ENCODE measurements at regions not wholly inside any gene's neighbourhood (a gene's known extent, or its start where the extent isn't known, plus 50 kb on each side); places are given as distances from the start of the nearest gene placed in this dataset.

DNA sequence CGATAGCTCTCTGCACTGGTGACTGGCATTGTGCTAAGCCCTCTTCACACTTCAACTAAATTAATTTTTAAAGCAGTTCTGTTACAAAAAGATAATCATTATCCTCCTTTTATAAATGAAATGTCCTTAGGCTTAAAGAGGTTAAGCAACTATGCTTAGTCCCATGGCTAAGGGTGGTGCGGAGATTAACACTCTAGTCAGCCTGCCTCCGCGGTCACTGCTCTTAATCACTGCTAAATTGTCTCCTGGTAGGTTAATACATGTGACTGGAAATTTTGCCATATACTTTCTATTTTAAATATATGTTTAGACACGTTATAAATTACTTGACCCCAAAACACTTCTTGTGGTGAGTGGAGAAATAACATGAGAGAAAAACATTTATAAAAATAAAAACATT lies 473.7 kb downstream of the CENPC start:
- Histone ChIP-seq H3K4me3 (no peak overlapping the region), H2AFZ (no peak overlapping the region), H3K27me3 (replicated peaks; ENCODE audit: insufficient read depth) (no peaks in the 10 kb centered on the region), H3K9me2 (ENCODE audit: insufficient read depth) (no peaks in the 10 kb centered on the region), H3K4me1 (ENCODE audit: insufficient read depth) (no peaks in the 10 kb centered on the region), H4K20me1 (ENCODE audit: insufficient read depth) (no peaks in the 10 kb centered on the region), H3K36me3 (ENCODE audit: low read depth) (no peaks in the 10 kb centered on the region), H3K79me2 (ENCODE audit: insufficient read depth) (no peaks in the 10 kb centered on the region), H3K9ac (no peak overlapping the region), H3K4me2 (ENCODE audit: unreplicated experiment) (no peak overlapping the region), H3K27ac (no peak overlapping the region), H3F3A (ENCODE audit: insufficient read depth) (no peaks in the 10 kb centered on the region), H3K9me3 (ENCODE audit: low read depth) (no peaks in the 10 kb centered on the region)
- 47 to 48% methylated on average over 5 of the region's 5 CpGs for WGBS, 2 experiments (ENCODE audit: low coverage in 1 of 2, low lambda C conversion rate in 2 of 2, missing lambda C conversion rate in 2 of 2)
- in situ Hi-C loops (cut with MboI): loop anchor here (25.0 kb wide), 1 partner anchor 109 kb away; no protein-coding TSS in a partner anchor
- no peak for TF ChIP-seq EZH2phosphoT487 (IDR thresholded peaks at IDR 0.05; ENCODE audit: insufficient read depth, low read depth)
- TF ChIP-seq EZH2 (IDR thresholded peaks at IDR 0.05; ENCODE audit: insufficient read depth, poor library complexity, severe bottlenecking): no peak
- DNase-seq: no peak

DNA sequence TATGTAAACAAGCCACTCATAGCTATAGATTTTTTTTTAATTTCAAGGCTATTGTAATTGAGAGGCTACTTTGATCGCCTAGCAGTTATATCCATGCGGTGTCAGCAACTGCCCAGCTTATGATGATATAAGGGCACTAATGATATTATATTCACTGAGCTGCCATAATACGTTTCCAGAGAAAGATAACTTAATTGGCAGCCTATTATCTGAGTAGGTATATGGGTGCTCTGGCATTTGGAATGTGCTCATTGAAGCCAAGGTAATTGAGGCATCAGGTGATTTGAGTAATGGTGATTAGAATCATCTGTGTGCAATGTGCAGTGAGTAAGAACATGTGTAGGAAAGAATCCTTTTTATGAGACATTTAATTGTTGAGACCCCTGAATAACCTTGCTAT lies 490.0 kb downstream of the CENPC start:
- Histone ChIP-seq H3K36me3 (ENCODE audit: low read depth) (no peaks in the 10 kb centered on the region), H3K79me2 (ENCODE audit: insufficient read depth) (no peaks in the 10 kb centered on the region), H3K4me3 (no peak overlapping the region), H4K20me1 (ENCODE audit: insufficient read depth) (no peaks in the 10 kb centered on the region), H2AFZ (no peak overlapping the region), H3K4me2 (ENCODE audit: unreplicated experiment) (no peak overlapping the region), H3F3A (ENCODE audit: insufficient read depth) (no peaks in the 10 kb centered on the region), H3K9me3 (ENCODE audit: low read depth) (no peaks in the 10 kb centered on the region), H3K27me3 (replicated peaks; ENCODE audit: insufficient read depth) (no peaks in the 10 kb centered on the region), H3K4me1 (ENCODE audit: insufficient read depth) (no peaks in the 10 kb centered on the region), H3K9me2 (ENCODE audit: insufficient read depth) (no peaks in the 10 kb centered on the region), H3K27ac (no peak overlapping the region), H3K9ac (no peak overlapping the region)
- DNase-seq: no peak
- no peak for TF ChIP-seq EZH2 (IDR thresholded peaks at IDR 0.05; ENCODE audit: insufficient read depth, poor library complexity, severe bottlenecking)
- TF ChIP-seq EZH2phosphoT487 (IDR thresholded peaks at IDR 0.05; ENCODE audit: insufficient read depth, low read depth): no peak
- in situ Hi-C loops (cut with MboI): loop anchor here (25.0 kb wide), 1 partner anchor 93 kb away; no protein-coding TSS in a partner anchor
- whole genome bisulfite sequencing, 2 experiments (ENCODE audit: low coverage in 1 of 2, low lambda C conversion rate in 2 of 2, missing lambda C conversion rate in 2 of 2): 21 to 32% methylated on average over 3 of the region's 3 CpGs

DNA sequence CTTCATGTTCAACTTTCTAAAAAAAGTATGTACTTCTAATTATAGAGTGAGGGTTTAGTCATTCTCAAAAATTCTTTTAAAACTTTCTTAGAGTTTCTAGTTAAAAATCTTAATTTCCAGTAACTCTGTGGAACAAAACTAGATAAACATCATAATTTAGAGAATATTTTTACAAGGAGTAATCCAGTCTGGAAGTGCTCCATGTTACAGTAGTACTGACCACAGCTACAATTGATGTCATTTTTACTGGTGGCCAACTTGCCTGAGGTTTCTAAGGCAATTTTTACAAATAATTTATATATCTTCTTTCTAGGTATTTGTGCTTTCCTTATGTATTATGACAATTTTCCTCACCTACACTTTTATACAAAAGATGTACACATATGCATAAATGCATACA lies 490.4 kb downstream of the CENPC start:
- Histone ChIP-seq H3K27ac (no peak overlapping the region), H2AFZ (no peak overlapping the region), H3K36me3 (ENCODE audit: low read depth) (no peaks in the 10 kb centered on the region), H4K20me1 (ENCODE audit: insufficient read depth) (no peaks in the 10 kb centered on the region), H3K4me3 (no peak overlapping the region), H3K9me3 (ENCODE audit: low read depth) (no peaks in the 10 kb centered on the region), H3K9ac (no peak overlapping the region), H3K4me2 (ENCODE audit: unreplicated experiment) (no peak overlapping the region), H3F3A (ENCODE audit: insufficient read depth) (no peaks in the 10 kb centered on the region), H3K79me2 (ENCODE audit: insufficient read depth) (no peaks in the 10 kb centered on the region), H3K4me1 (ENCODE audit: insufficient read depth) (no peaks in the 10 kb centered on the region), H3K9me2 (ENCODE audit: insufficient read depth) (no peaks in the 10 kb centered on the region), H3K27me3 (replicated peaks; ENCODE audit: insufficient read depth) (no peaks in the 10 kb centered on the region)
- no peak for DNase-seq
- TF ChIP-seq EZH2phosphoT487 (IDR thresholded peaks at IDR 0.05; ENCODE audit: insufficient read depth, low read depth) (no peak), EZH2 (IDR thresholded peaks at IDR 0.05; ENCODE audit: insufficient read depth, poor library complexity, severe bottlenecking) (no peak)
- in situ Hi-C loops (cut with MboI): loop anchor here (25.0 kb wide), 1 partner anchor 93 kb away; no protein-coding TSS in a partner anchor

DNA sequence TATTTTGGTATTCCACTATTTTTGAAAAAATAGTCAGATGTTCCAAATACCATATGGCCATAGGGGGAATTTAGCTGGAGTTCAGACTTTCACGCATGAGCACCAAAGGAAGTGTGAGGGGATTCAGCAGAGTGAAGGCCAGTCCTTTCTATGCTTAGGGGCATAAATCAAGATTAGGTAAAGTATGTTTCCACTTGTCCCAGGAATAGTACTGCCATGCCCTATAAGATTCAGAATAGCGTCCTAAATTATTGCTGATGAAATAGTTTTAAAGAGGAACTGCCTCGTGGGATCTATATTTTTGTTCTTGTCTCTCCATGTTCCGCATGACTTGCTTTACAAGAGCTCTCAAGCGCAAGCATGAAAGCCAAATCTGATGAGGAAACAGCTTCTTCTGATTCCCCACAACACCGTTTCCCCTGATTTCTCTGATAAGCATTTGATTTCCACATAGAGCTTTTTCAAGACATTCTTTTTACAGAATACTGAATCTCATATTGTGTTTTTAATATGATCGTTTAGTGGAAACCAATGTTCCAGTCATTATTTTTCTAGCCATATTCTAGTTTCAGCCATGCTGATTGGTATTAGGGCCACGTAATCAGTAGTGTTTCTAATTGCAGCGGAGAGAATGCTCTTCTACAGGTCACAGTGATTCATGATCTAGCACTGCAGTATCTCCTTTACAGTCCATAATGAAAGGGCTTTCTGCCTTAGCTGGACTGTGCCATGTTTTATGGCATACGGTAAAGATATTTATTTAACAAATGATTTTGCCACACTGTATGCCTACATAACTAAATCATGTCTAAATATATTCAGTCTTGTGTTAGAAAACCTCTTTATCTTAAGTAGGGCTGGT lies 492.3 kb downstream of the CENPC start:
- WGBS, 2 experiments (ENCODE audit: low coverage in 1 of 2, low lambda C conversion rate in 2 of 2, missing lambda C conversion rate in 2 of 2): 24 to 31% methylated on average over 10 of the region's 10 CpGs
- in situ Hi-C loops (cut with MboI): loop anchor here (25.0 kb wide), 1 partner anchor 91 kb away; no protein-coding TSS in a partner anchor
- no peak overlapping the region for H3K4me2 ChIP-seq (ENCODE audit: unreplicated experiment)

More for the DNA sequence above, 492.3 kb downstream of the CENPC start:
- H3F3A ChIP-seq (ENCODE audit: insufficient read depth): no peaks in the 10 kb centered on the region
- H3K9me3 ChIP-seq (ENCODE audit: low read depth): no peaks in the 10 kb centered on the region
- TF ChIP-seq EZH2 (IDR thresholded peaks at IDR 0.05; ENCODE audit: insufficient read depth, poor library complexity, severe bottlenecking) (no peak), EZH2phosphoT487 (IDR thresholded peaks at IDR 0.05; ENCODE audit: insufficient read depth, low read depth) (no peak)
- H3K4me3 ChIP-seq: no peak overlapping the region
- H3K4me1 ChIP-seq (ENCODE audit: insufficient read depth): no peaks in the 10 kb centered on the region
- H3K79me2 ChIP-seq (ENCODE audit: insufficient read depth): no peaks in the 10 kb centered on the region
- no peaks in the 10 kb centered on the region for H3K36me3 ChIP-seq (ENCODE audit: low read depth)
- H3K9ac ChIP-seq: no peak overlapping the region
- no peaks in the 10 kb centered on the region for H3K27me3 ChIP-seq (replicated peaks; ENCODE audit: insufficient read depth)
- H4K20me1 ChIP-seq (ENCODE audit: insufficient read depth): no peaks in the 10 kb centered on the region
- no peak overlapping the region for H3K27ac ChIP-seq
- no peak overlapping the region for H2AFZ ChIP-seq
- no peaks in the 10 kb centered on the region for H3K9me2 ChIP-seq (ENCODE audit: insufficient read depth)
- DNase-seq: no peak

Measured in GM23248 (cell line).